ENCODE measurements at regions not wholly inside any gene's neighbourhood (a gene's known extent, or its start where the extent isn't known, plus 50 kb on each side); places are given as distances from the start of the nearest gene placed in this dataset.
"Not testable (repeated sequence)": the region's sequence is repeated elsewhere in the genome, so short reads cannot be mapped to it uniquely, and the experiment has no call there.

DNA sequence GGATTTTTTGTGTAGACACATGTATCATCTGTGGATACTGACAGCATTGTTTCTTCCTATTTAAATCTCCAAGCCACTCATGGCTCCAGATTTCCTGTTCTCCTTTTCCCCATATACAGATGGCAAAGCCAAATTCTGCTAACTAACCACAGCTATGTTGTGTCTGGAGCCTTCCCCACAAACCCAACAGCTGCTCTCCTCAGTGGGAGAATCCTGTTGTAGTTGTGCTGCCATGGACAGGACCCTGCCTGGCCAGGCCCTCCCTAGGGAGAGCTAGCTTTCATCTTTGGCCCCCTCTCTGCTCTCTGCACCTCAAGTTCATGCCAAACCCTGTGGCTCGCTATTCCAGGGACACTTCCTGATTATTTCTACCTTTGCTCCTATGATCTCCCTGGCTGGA lies 106.4 kb upstream of the CCDC90B start:
- no peak overlapping the region for H3K9ac ChIP-seq (ENCODE audit: low read length in 3 of 3)
- no peak overlapping the region for H3K27ac ChIP-seq (ENCODE audit: low read depth in 2 of 2, low read length in 2 of 2)
- H3K27me3 ChIP-seq (ENCODE audit: control insufficient read depth, insufficient read depth, low read length) = no peaks in the 10 kb centered on the region
- TF ChIP-seq, protein P1, sequence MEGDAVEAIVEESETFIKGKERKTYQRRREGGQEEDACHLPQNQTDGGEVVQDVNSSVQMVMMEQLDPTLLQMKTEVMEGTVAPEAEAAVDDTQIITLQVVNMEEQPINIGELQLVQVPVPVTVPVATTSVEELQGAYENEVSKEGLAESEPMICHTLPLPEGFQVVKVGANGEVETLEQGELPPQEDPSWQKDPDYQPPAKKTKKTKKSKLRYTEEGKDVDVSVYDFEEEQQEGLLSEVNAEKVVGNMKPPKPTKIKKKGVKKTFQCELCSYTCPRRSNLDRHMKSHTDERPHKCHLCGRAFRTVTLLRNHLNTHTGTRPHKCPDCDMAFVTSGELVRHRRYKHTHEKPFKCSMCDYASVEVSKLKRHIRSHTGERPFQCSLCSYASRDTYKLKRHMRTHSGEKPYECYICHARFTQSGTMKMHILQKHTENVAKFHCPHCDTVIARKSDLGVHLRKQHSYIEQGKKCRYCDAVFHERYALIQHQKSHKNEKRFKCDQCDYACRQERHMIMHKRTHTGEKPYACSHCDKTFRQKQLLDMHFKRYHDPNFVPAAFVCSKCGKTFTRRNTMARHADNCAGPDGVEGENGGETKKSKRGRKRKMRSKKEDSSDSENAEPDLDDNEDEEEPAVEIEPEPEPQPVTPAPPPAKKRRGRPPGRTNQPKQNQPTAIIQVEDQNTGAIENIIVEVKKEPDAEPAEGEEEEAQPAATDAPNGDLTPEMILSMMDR (IDR thresholded peaks at IDR 0.05; ENCODE audit: borderline replicate concordance, extremely low read depth, insufficient read depth) = no peak
- no peaks in the 10 kb centered on the region for H3K36me3 ChIP-seq (ENCODE audit: control insufficient read depth in 2 of 3, insufficient read depth in 3 of 3, low read length in 3 of 3)
- FAIRE-seq (no peak), DNase-seq (no peak)
- intact Hi-C loops (cut with DNase I) = no loop called here
- H3K9me3 ChIP-seq (ENCODE audit: control insufficient read depth in 2 of 3, insufficient read depth in 1 of 3, low read length in 3 of 3) = peaks cover 0 to 5% (median 0%) of the 10 kb centered on the region in 3 donors
- no peaks in the 10 kb centered on the region for H3K4me1 ChIP-seq (ENCODE audit: control insufficient read depth in 2 of 3, insufficient read depth in 2 of 3, low read depth in 1 of 3, low read length in 3 of 3)
- no peak overlapping the region for H3K4me3 ChIP-seq (ENCODE audit: low read length in 3 of 3)

DNA sequence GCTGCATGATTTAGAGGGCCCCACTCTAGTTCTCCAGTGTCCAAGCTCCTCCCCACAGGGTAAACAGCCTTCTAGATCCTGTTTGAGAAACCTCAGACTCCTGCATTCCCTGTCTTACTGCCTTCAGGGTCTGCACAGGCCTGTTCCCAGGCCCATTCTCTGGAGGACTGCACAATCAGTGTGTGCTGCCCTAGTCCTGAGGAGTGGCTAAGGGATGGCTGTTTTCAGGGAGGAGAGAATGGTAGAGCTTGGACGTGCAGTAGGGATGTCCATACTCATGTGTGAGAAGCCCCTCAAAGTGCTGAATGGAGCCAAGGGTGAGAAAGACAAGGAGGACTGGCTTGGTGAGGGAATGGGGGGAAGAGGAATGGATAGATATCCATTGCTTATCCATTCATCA lies 103.8 kb upstream of the CCDC90B start:
- Histone ChIP-seq H3K9ac (ENCODE audit: low read length in 3 of 3) (no peak overlapping the region), H3K27me3 (ENCODE audit: control insufficient read depth, insufficient read depth, low read length) (no peaks in the 10 kb centered on the region), H3K36me3 (ENCODE audit: control insufficient read depth in 2 of 3, insufficient read depth in 3 of 3, low read length in 3 of 3) (no peaks in the 10 kb centered on the region), H3K4me1 (ENCODE audit: control insufficient read depth in 2 of 3, insufficient read depth in 2 of 3, low read depth in 1 of 3, low read length in 3 of 3) (no peaks in the 10 kb centered on the region), H3K4me3 (ENCODE audit: low read length in 3 of 3) (no peak overlapping the region), H3K9me3 (ENCODE audit: control insufficient read depth in 2 of 3, insufficient read depth in 1 of 3, low read length in 3 of 3) (peaks cover 0 to 11% (median 0%) of the 10 kb centered on the region in 3 donors), H3K27ac (ENCODE audit: low read depth in 2 of 2, low read length in 2 of 2) (no peak overlapping the region)
- no peak for FAIRE-seq
- no peak for DNase-seq
- TF ChIP-seq, protein P1 (IDR thresholded peaks at IDR 0.05; ENCODE audit: borderline replicate concordance, extremely low read depth, insufficient read depth) = no peak
- intact Hi-C loops (cut with DNase I) = no loop called here

DNA sequence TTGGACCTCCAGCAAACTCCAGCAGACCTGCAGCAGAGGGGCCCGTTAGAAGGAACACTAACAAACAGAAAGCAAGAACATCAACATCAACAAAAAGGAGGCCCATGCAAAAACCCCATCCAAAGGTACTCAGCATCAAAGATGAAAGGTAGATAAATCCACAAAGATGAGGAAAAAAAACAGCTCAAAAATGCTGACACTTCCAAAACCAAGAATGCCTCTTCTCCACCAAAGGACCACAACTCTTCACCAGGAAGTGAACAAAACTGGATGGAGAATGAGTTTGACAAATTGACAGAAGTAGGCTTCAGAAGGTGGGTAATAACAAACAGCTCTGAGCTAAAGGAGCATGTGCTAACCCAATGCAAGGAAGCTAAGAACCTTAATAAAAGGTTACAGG lies 97.7 kb upstream of the CCDC90B start:
- H3K9me3 ChIP-seq (ENCODE audit: control insufficient read depth in 2 of 3, insufficient read depth in 1 of 3, low read length in 3 of 3) = peaks cover 0 to 18% (median 0%) of the 10 kb centered on the region in 3 donors
- intact Hi-C loops (cut with DNase I); H3K36me3 ChIP-seq (ENCODE audit: control insufficient read depth in 2 of 3, insufficient read depth in 3 of 3, low read length in 3 of 3); H3K9ac ChIP-seq (ENCODE audit: low read length in 3 of 3); H3K27me3 ChIP-seq (ENCODE audit: control insufficient read depth, insufficient read depth, low read length); FAIRE-seq; H3K27ac ChIP-seq (ENCODE audit: low read depth in 2 of 2, low read length in 2 of 2); H3K4me3 ChIP-seq (ENCODE audit: low read length in 3 of 3); DNase-seq; H3K4me1 ChIP-seq (ENCODE audit: control insufficient read depth in 2 of 3, insufficient read depth in 2 of 3, low read depth in 1 of 3, low read length in 3 of 3): not testable (repeated sequence)

DNA sequence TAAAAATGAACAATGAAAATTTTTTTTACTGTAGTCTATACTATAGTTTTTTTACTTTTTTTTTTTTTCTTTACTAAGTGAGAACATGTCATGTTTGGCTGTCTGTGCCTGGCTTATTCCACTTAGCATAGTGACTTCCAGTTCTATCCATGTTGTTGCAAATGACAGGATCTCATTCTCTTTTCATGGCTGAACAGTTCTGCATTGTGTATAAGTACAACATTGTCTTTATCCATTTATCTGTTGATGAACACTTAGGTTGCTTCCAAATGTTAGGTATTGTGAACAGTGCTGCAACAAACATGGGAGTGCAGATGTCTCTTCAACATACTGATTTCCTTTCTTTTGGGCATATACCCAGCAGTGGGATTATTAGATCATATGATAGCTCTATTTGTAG lies 88.1 kb upstream of the CCDC90B start:
- H3K27me3 ChIP-seq (ENCODE audit: control insufficient read depth, insufficient read depth, low read length) = no peaks in the 10 kb centered on the region
- H3K36me3 ChIP-seq (ENCODE audit: control insufficient read depth in 2 of 3, insufficient read depth in 3 of 3, low read length in 3 of 3) = no peaks in the 10 kb centered on the region
- H3K4me3 ChIP-seq (ENCODE audit: low read length in 3 of 3) = no peak overlapping the region
- FAIRE-seq (no peak), DNase-seq (no peak)
- TF ChIP-seq, protein P1 (IDR thresholded peaks at IDR 0.05; ENCODE audit: borderline replicate concordance, extremely low read depth, insufficient read depth) = no peak
- H3K9ac ChIP-seq (ENCODE audit: low read length in 3 of 3) = no peak overlapping the region
- H3K4me1 ChIP-seq (ENCODE audit: control insufficient read depth in 2 of 3, insufficient read depth in 2 of 3, low read depth in 1 of 3, low read length in 3 of 3) = no peaks in the 10 kb centered on the region
- intact Hi-C loops (cut with DNase I) = no loop called here
- H3K9me3 ChIP-seq (ENCODE audit: control insufficient read depth in 2 of 3, insufficient read depth in 1 of 3, low read length in 3 of 3) = peaks cover 0 to 5% (median 2%) of the 10 kb centered on the region in 3 donors
- H3K27ac ChIP-seq (ENCODE audit: low read depth in 2 of 2, low read length in 2 of 2) = no peak overlapping the region
